ENCODE measurements at regions not wholly inside any gene's neighbourhood (a gene's known extent, or its start where the extent isn't known, plus 50 kb on each side); places are given as distances from the start of the nearest gene placed in this dataset.

DNA sequence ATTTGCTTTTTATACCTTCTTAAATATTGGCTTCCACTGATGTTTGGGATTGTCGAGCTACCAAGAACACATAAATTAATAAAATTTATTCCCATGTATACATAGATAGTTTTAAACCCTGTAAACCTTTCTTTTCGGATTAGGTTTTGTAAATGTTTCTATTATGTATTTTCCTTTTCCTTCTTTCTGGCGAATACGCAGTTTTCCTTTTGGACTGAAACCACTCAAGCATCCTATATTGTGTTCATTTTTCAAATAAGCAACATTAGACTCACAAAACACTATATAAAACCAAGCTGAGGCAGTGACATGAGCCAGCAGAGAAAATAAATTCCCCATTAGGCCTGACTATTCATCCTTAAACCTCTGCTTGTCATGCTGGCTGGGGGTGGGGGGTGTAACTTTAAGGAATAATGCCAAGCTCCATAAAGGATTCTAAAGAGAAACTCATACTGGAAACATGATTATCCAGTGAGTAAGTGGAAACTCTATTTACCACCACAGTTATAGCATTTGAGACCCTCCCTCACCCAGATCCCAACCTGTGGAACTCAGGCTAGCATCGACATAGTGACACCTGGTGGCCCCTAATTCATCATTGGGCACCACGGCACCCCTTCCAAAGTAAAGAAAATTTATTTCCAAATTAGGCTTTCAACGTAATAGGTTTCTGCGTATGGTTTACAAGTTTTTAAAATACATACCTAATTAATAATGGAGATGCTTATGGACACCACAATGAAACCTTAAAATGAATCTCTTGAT, 86.5 kb upstream of the CELF2 start:
- TF ChIP-seq EZH2 (IDR thresholded peaks at IDR 0.05; ENCODE audit: borderline replicate concordance, low read length) (no peak), CTCF (IDR thresholded peaks at IDR 0.05; ENCODE audit: low read length) (no peak)
- no peak overlapping the region for H3K27ac ChIP-seq (ENCODE audit: low read depth, low read length, poor library complexity, severe bottlenecking)

DNA sequence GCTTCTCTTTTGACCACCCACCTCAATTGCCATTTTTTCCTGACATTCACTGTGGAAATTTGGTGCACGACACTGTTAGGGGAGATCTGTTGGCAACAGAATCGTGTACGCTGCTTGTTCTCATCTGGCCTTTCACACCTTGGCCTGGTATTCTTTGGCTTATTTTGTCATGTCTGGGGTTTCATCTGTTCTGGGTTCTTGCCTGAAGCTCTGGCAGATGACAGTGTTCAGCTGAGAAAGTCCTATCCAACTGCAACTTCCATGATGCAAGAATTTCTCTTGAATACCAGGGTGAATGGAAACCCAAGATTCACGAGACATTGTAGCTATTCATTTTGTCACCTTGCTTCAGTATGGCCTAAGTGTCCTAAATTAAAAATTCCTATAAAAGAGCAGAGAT, 82.6 kb upstream of the CELF2 start:
- Histone ChIP-seq H3K4me1 (ENCODE audit: insufficient read depth, low read length, severe bottlenecking) (no peaks in the 10 kb centered on the region), H3K4me2 (ENCODE audit: low read length) (no peak overlapping the region), H3K9me2 (ENCODE audit: low read depth, low read length) (no peaks in the 10 kb centered on the region), H3K9ac (ENCODE audit: low read length) (no peak overlapping the region), H3K27me3 (ENCODE audit: insufficient read depth, low read length) (no peaks in the 10 kb centered on the region), H4K20me1 (ENCODE audit: insufficient read depth, low read length) (no peaks in the 10 kb centered on the region), H2AFZ (ENCODE audit: low read length) (no peak overlapping the region), H3K9me3 (ENCODE audit: low read length) (no peaks in the 10 kb centered on the region), H3K36me3 (ENCODE audit: insufficient read depth, low read length) (no peaks in the 10 kb centered on the region), H3F3A (ENCODE audit: insufficient read depth, low read length) (no peaks in the 10 kb centered on the region), H3K27ac (ENCODE audit: low read depth, low read length, poor library complexity, severe bottlenecking) (no peak overlapping the region), H3K79me2 (ENCODE audit: insufficient read depth, low read length) (no peaks in the 10 kb centered on the region), H3K4me3 (ENCODE audit: low read depth, low read length, poor library complexity, severe bottlenecking) (no peak overlapping the region)
- TF ChIP-seq EZH2 (IDR thresholded peaks at IDR 0.05; ENCODE audit: borderline replicate concordance, low read length) (no peak), CTCF (IDR thresholded peaks at IDR 0.05; ENCODE audit: low read length) (no peak)

More for the DNA sequence above, 86.5 kb upstream of the CELF2 start:
- H3K9me3 ChIP-seq (ENCODE audit: low read length), result no peaks in the 10 kb centered on the region
- H3K9me2 ChIP-seq (ENCODE audit: low read depth, low read length), result no peaks in the 10 kb centered on the region
- H3K79me2 ChIP-seq (ENCODE audit: insufficient read depth, low read length), result no peaks in the 10 kb centered on the region
- H3K27me3 ChIP-seq (ENCODE audit: insufficient read depth, low read length), result no peaks in the 10 kb centered on the region
- no peak overlapping the region for H3K4me2 ChIP-seq (ENCODE audit: low read length)
- no peaks in the 10 kb centered on the region for H3K36me3 ChIP-seq (ENCODE audit: insufficient read depth, low read length)
- H2AFZ ChIP-seq (ENCODE audit: low read length), result no peak overlapping the region
- no peaks in the 10 kb centered on the region for H3F3A ChIP-seq (ENCODE audit: insufficient read depth, low read length)
- no peaks in the 10 kb centered on the region for H4K20me1 ChIP-seq (ENCODE audit: insufficient read depth, low read length)
- H3K4me1 ChIP-seq (ENCODE audit: insufficient read depth, low read length, severe bottlenecking), result no peaks in the 10 kb centered on the region
- H3K4me3 ChIP-seq (ENCODE audit: low read depth, low read length, poor library complexity, severe bottlenecking), result no peak overlapping the region
- no peak overlapping the region for H3K9ac ChIP-seq (ENCODE audit: low read length)

DNA sequence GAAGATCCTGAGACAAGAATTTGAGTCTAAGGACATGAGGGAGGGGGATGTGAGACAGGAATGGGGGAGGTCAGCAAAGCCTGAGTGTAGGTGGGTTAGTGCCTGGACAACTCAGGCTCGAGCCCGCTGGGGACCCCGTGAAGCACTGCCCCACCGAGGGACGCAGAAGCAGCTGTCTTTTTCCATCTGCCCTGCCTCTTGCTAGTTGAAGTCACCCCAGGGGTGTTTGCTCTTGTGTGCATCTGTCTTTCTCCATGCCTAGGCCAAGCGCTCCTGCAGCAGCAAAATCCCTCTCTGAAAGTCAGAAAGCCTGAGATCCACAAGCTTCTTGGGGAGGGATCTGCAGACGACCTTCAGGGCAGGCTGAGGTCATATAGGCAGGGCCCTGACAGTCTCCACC, 79.0 kb upstream of the CELF2 start:
- H3K36me3 ChIP-seq (ENCODE audit: insufficient read depth, low read length), result no peaks in the 10 kb centered on the region
- H2AFZ ChIP-seq (ENCODE audit: low read length), result no peak overlapping the region
- no peak for TF ChIP-seq EZH2 (IDR thresholded peaks at IDR 0.05; ENCODE audit: borderline replicate concordance, low read length)
- TF ChIP-seq CTCF (IDR thresholded peaks at IDR 0.05; ENCODE audit: low read length), result no peak
- no peak overlapping the region for H3K4me2 ChIP-seq (ENCODE audit: low read length)
- no peak overlapping the region for H3K4me3 ChIP-seq (ENCODE audit: low read depth, low read length, poor library complexity, severe bottlenecking)
- H3K79me2 ChIP-seq (ENCODE audit: insufficient read depth, low read length), result no peaks in the 10 kb centered on the region
- no peaks in the 10 kb centered on the region for H3K27me3 ChIP-seq (ENCODE audit: insufficient read depth, low read length)
- H3K27ac ChIP-seq (ENCODE audit: low read depth, low read length, poor library complexity, severe bottlenecking), result no peak overlapping the region
- H3K9me3 ChIP-seq (ENCODE audit: low read length), result no peaks in the 10 kb centered on the region
- no peaks in the 10 kb centered on the region for H3K4me1 ChIP-seq (ENCODE audit: insufficient read depth, low read length, severe bottlenecking)
- H3K9me2 ChIP-seq (ENCODE audit: low read depth, low read length), result no peaks in the 10 kb centered on the region
- no peak overlapping the region for H3K9ac ChIP-seq (ENCODE audit: low read length)
- no peaks in the 10 kb centered on the region for H4K20me1 ChIP-seq (ENCODE audit: insufficient read depth, low read length)
- H3F3A ChIP-seq (ENCODE audit: insufficient read depth, low read length), result no peaks in the 10 kb centered on the region
